K562 (cell line): ENCODE measurements at regions not wholly inside any gene's neighbourhood (a gene's known extent, or its start where the extent isn't known, plus 50 kb on each side); places are given as distances from the start of the nearest gene placed in this dataset.
A peak's percentile ranks its signal among the peaks of the same experiment; 100 is the strongest.

Experiments used
- ATAC-seq: fragments of 200-7000 bp; cut with Tn5 transposase; 3 replicates; pipeline ENCODE4 v1.9.1; 2020; ENCODE audit warnings: moderate library complexity
- BruUV-seq: library from RNA; stranded (reverse); fragments of 400-500 nt; replicated peaks from 2 replicates; lab custom pipeline; 2021; lab: Mats Ljungman, UMichigan
- CTCF ChIA-PET: fragments of 300-600 bp; formaldehyde crosslinking; extraction: SDS; loops from one replicate; lab custom pipeline; 2021; ENCODE audit warnings: low intra/inter-chr PET ratio; lab: Yijun Ruan, JAX
- POLR2A ChIA-PET: fragments of 300-600, 350-650 bp; sonication (Branson Sonifier 250); formaldehyde crosslinking; extraction: SDS; loops from one replicate; lab custom pipeline; 2021; ENCODE audit warnings: antibody characterized with exemption, inconsistent platforms; lab: Yijun Ruan, JAX
- DNase-seq, 4 experiments: peaks; one replicate each; pipeline versions ENCODE4 v3.0.0 to v3.0.0-alpha.2; 2011 to 2018; ENCODE audit warnings: low spot score in 3 of 4, mixed read lengths in 3 of 4; ENCODE audit errors: extremely low read depth in 1 of 4
- FAIRE-seq: peaks from 2 replicates; lab custom pipeline; 2011; peaks lifted over from hg19 to GRCh38; lab: Jason Lieb, UNC
- H2AFZ ChIP-seq: 2 replicates; pipeline ENCODE4 v1.6.0; 2011; ENCODE audit warnings: low read depth, low read length, control low read depth, inconsistent platforms
- H3K27ac ChIP-seq: fragments of 200-600 bp; 3 replicates; pipeline ENCODE4 v1.8.0; 2011; ENCODE audit warnings: low read depth, mild to moderate bottlenecking, control low read depth, inconsistent platforms, low read length, moderate library complexity, mixed read lengths; ENCODE audit errors: extremely low read depth
- H3K27me3 ChIP-seq, 2 experiments: fragments of 300-600 bp in 1 of 2; 2 replicates in 1 of 2; 3 replicates in 1 of 2; pipeline versions ENCODE4 v1.6.0 to v1.8.0; 2011; ENCODE audit warnings: inconsistent platforms in 2 of 2, low read length in 2 of 2, mild to moderate bottlenecking in 1 of 2, mixed read lengths in 1 of 2, moderate library complexity in 1 of 2; ENCODE audit not compliant: control insufficient read depth in 2 of 2, insufficient read depth in 2 of 2
- H3K36me3 ChIP-seq: fragments of 300-600 bp; 3 replicates; pipeline ENCODE4 v1.8.0; 2011; ENCODE audit warnings: mild to moderate bottlenecking, low read length, inconsistent platforms; ENCODE audit not compliant: control insufficient read depth, insufficient read depth
- H3K4me1 ChIP-seq, 2 experiments: fragments of 200-600 bp in 1 of 2; replicated peaks in 1 of 2; 2 replicates in 1 of 2; 3 replicates in 1 of 2; pipeline versions ENCODE4 v1.5.1 to v1.8.0; 2011; ENCODE audit warnings: inconsistent platforms in 2 of 2, low read length in 2 of 2, mild to moderate bottlenecking in 1 of 2, mixed read lengths in 1 of 2, moderate library complexity in 1 of 2; ENCODE audit not compliant: control insufficient read depth in 2 of 2, insufficient read depth in 2 of 2
- H3K4me2 ChIP-seq: 2 replicates; pipeline ENCODE4 v1.6.1; 2011; ENCODE audit warnings: low read length, control low read depth, inconsistent platforms, mixed read lengths; ENCODE audit not compliant: insufficient read depth
- H3K4me3 ChIP-seq: fragments of 200-600 bp; sonication (generic), shearing (Covaris generic); 2 replicates; pipeline ENCODE4 v1.5.1; 2016; ENCODE audit warnings: control low read depth, inconsistent platforms
- H3K79me2 ChIP-seq: fragments of 200-600 bp; 3 replicates; pipeline ENCODE4 v1.8.0; 2011; ENCODE audit warnings: low read length, inconsistent platforms; ENCODE audit not compliant: control insufficient read depth, insufficient read depth
- H3K9ac ChIP-seq, 2 experiments: 2 replicates each; pipeline versions ENCODE4 v1.6.0 to v1.6.1; 2011; ENCODE audit warnings: low read depth in 2 of 2, low read length in 2 of 2, control low read depth in 1 of 2, inconsistent platforms in 1 of 2, mild to moderate bottlenecking in 1 of 2, mixed read lengths in 1 of 2; ENCODE audit not compliant: insufficient read depth in 1 of 2
- H3K9me1 ChIP-seq: one replicate; pipeline ENCODE4 v1.6.0; 2011; ENCODE audit warnings: inconsistent platforms, mild to moderate bottlenecking, low read length, moderate library complexity; ENCODE audit not compliant: control insufficient read depth, insufficient read depth
- H3K9me3 ChIP-seq: replicated peaks from 2 replicates; pipeline ENCODE4 v1.5.1; 2011; ENCODE audit warnings: low read depth, low read length, inconsistent platforms; ENCODE audit not compliant: control insufficient read depth, insufficient read depth
- H4K20me1 ChIP-seq: replicated peaks from 2 replicates; pipeline ENCODE4 v1.6.1; 2011; ENCODE audit warnings: low read length, inconsistent platforms, mixed read lengths; ENCODE audit not compliant: control insufficient read depth, insufficient read depth
- CBX3 ChIP-seq, 2 experiments: IDR thresholded peaks; 1 replicate in 1 of 2; 2 replicates in 1 of 2; pipeline ENCODE4 v1.6.1; 2012; ENCODE audit warnings: inconsistent platforms in 2 of 2, low read length in 2 of 2, borderline replicate concordance in 1 of 2, control low read depth in 1 of 2
- ELK1 ChIP-seq: sonication (generic); formaldehyde crosslinking; IDR thresholded peaks from 2 replicates; pipeline ENCODE4 v1.8.1; 2022; ENCODE audit warnings: missing genetic modification reagents
- HBP1 ChIP-seq: fragments of 450-650 bp; formaldehyde crosslinking; IDR thresholded peaks from 2 replicates; pipeline ENCODE4 v1.4.0; 2022; ENCODE audit warnings: missing genetic modification characterization
- IRF9 ChIP-seq: fragments of 450-650 bp; IDR thresholded peaks from 2 replicates; pipeline ENCODE4 v1.6.1; 2016; ENCODE audit warnings: missing biosample characterization, missing genetic modification characterization
- NR0B1 ChIP-seq: fragments of 450-650 bp; IDR thresholded peaks from one replicate; pipeline ENCODE4 v1.6.1; 2018; ENCODE audit warnings: mild to moderate bottlenecking, moderate library complexity; ENCODE audit not compliant: partially characterized antibody
- TRIM28 ChIP-seq: fragments of 450-650 bp; IDR thresholded peaks from 2 replicates; pipeline ENCODE4 v1.6.1; 2017
- YBX1 ChIP-seq: fragments of 450-650 bp; IDR thresholded peaks from 2 replicates; pipeline ENCODE4 v1.7.1; 2016; ENCODE audit warnings: mild to moderate bottlenecking
- ZKSCAN3 ChIP-seq: fragments of 250-450 bp; sonication (Bioruptor Pico); IDR thresholded peaks from 2 replicates; pipeline ENCODE4 v1.4.0; 2020
- ZNF507 ChIP-seq: conservative IDR thresholded peaks from 2 replicates; pipeline ENCODE4 v1.6.1; 2017; ENCODE audit warnings: missing genetic modification characterization, missing compliant biosample characterization
- ZNF583 ChIP-seq: fragments of 250-450 bp; sonication (Bioruptor Pico); IDR thresholded peaks from 2 replicates; pipeline ENCODE4 v1.4.0; 2020
- WGBS: fragments of 100-300 bp; shearing (Covaris generic); methylation state at CpG from one replicate; pipeline ENCODE4 v1.1.6; 2016; ENCODE audit warnings: low coverage, mixed read lengths; ENCODE audit not compliant: insufficient coverage; ENCODE audit errors: missing lambda C conversion rate; 5-methylcytosine and 5-hydroxymethylcytosine counted together
- in situ Hi-C: fragments of 300-500 bp; cut with MboI; formaldehyde crosslinking; loops from 4 replicates; pipeline ENCODE4 v1.15.0; 2018; ENCODE audit warnings: inconsistent platforms, mixed read lengths
- intact Hi-C: fragments of 100-400 bp; cut with micrococcal nuclease; formaldehyde crosslinking; loops from 2 replicates; pipeline ENCODE4 v1.14.2; 2022

- no peak overlapping the region for H3K4me3 ChIP-seq
- BruUV-seq, result no TSS peak
- intact Hi-C loops (no loop called here), in situ Hi-C loops (no loop called here)
- no peak for FAIRE-seq
- no peaks in the 10 kb centered on the region for H3K79me2 ChIP-seq
- DNase-seq, result no peak
- ChIA-PET CTCF (no interaction called here), POLR2A (no interaction called here)
- no peaks in the 10 kb centered on the region for H3K9me1 ChIP-seq
- no peaks in the 10 kb centered on the region for H3K27me3 ChIP-seq
- H4K20me1 ChIP-seq, result no peaks in the 10 kb centered on the region
- TF ChIP-seq TRIM28, result peak; percentile 66; the same call in 1 of the 2 replicates
- TF ChIP-seq IRF9 (tag), result no peak
- TF ChIP-seq CBX3 (IDR thresholded peaks at IDR 0.05; ENCODE audit: borderline replicate concordance in 1 of 2, low read length in 2 of 2), result peak in 1 of 2 experiments; percentile 54; a peak in 1 of 3 replicates
- H3K9me3 ChIP-seq, result no peaks in the 10 kb centered on the region; the same call in 1 of the 2 replicates
- H3K4me1 ChIP-seq, result no peaks in the 10 kb centered on the region
- no peak overlapping the region for H3K4me2 ChIP-seq
- H2AFZ ChIP-seq, result no peak overlapping the region
- ATAC-seq, result no peak
- H3K36me3 ChIP-seq, result no peaks in the 10 kb centered on the region
- H3K27ac ChIP-seq, result no peak overlapping the region
- no peak overlapping the region for H3K9ac ChIP-seq
- WGBS, result 0% methylated on average over 2 of the region's 2 CpGs
Observed at GRCh38 chr2:126599062-126599461, 56.9 kb upstream of the GYPC start.

GRCh38 chr2:126600742-126601141 is 55.2 kb upstream of the GYPC start:
- CTCF ChIA-PET, result no interaction called here
- FAIRE-seq, result no peak
- no peak for TF ChIP-seq YBX1
- no peak for TF ChIP-seq ELK1
- TF ChIP-seq HBP1, result no peak
- TF ChIP-seq ZNF507 (tag), result no peak
- TF ChIP-seq NR0B1, result no peak
- TF ChIP-seq ZNF583, result no peak
- TF ChIP-seq ZKSCAN3 (CRISPR knock-in tag), result no peak

More at GRCh38 chr2:126600742-126601141, 55.2 kb upstream of the GYPC start:
- H3K27me3 ChIP-seq, result no peaks in the 10 kb centered on the region
- H3K4me2 ChIP-seq, result no peak overlapping the region
- no peak overlapping the region for H3K4me3 ChIP-seq
- no peaks in the 10 kb centered on the region for H3K79me2 ChIP-seq
- H3K4me1 ChIP-seq, result no peaks in the 10 kb centered on the region
- no peak overlapping the region for H2AFZ ChIP-seq
- H3K9me1 ChIP-seq, result no peaks in the 10 kb centered on the region
- no peak for DNase-seq
- in situ Hi-C loops (no loop called here), intact Hi-C loops (no loop called here)
- no peak for ATAC-seq
- 4% methylated on average over 3 of the region's 3 CpGs for WGBS
- no TSS peak for BruUV-seq
- H3K27ac ChIP-seq, result no peak overlapping the region
- no peaks in the 10 kb centered on the region for H3K36me3 ChIP-seq
- POLR2A ChIA-PET, result no interaction called here
- H3K9me3 ChIP-seq, result no peaks in the 10 kb centered on the region; the same call in 1 of the 2 replicates
- H4K20me1 ChIP-seq, result no peaks in the 10 kb centered on the region
- H3K9ac ChIP-seq, result no peak overlapping the region
